Smooth muscle cell (in vitro differentiated cells): ENCODE measurements at regions not wholly inside any gene's neighbourhood (a gene's known extent, or its start where the extent isn't known, plus 50 kb on each side); places are given as distances from the start of the nearest gene placed in this dataset.

Experiments
- DNase-seq: peaks from one replicate; lab custom pipeline; 2025; ENCODE audit not compliant: unreplicated experiment; lab: John Stamatoyannopoulos, UW
- H2AFZ ChIP-seq: fragments of 200-600 bp; sonication (generic); 2 replicates; pipeline ENCODE4 v1.6.0; 2016; ENCODE audit warnings: antibody characterized with exemption, low read depth, mild to moderate bottlenecking
- H3F3A ChIP-seq: fragments of 200-600 bp; sonication (generic); 2 replicates; pipeline ENCODE4 v1.6.0; 2017; ENCODE audit warnings: antibody characterized with exemption, low read depth
- H3K27ac ChIP-seq: fragments of 200-600 bp; sonication (generic); 2 replicates; pipeline ENCODE4 v1.5.1; 2016; ENCODE audit warnings: low read depth, mild to moderate bottlenecking
- H3K27me3 ChIP-seq: fragments of 200-600 bp; sonication (generic); 2 replicates; pipeline ENCODE4 v1.6.1; 2016; ENCODE audit warnings: low read depth, mild to moderate bottlenecking
- H3K36me3 ChIP-seq: fragments of 200-600 bp; sonication (generic); 2 replicates; pipeline ENCODE4 v1.5.1; 2016; ENCODE audit warnings: low read depth
- H3K4me1 ChIP-seq: fragments of 200-600 bp; sonication (generic); 2 replicates; pipeline ENCODE4 v1.5.1; 2016; ENCODE audit warnings: low read depth
- H3K4me2 ChIP-seq: fragments of 200-600 bp; sonication (generic); 2 replicates; pipeline ENCODE4 v1.6.0; 2016; ENCODE audit warnings: mild to moderate bottlenecking
- H3K4me3 ChIP-seq: fragments of 200-600 bp; sonication (generic); 2 replicates; pipeline ENCODE4 v1.5.1; 2016; ENCODE audit warnings: mild to moderate bottlenecking
- H3K79me2 ChIP-seq: fragments of 200-600 bp; sonication (generic); 2 replicates; pipeline ENCODE4 v1.6.0; 2016; ENCODE audit warnings: low read depth, mild to moderate bottlenecking
- H3K9ac ChIP-seq: fragments of 200-600 bp; sonication (generic); 2 replicates; pipeline ENCODE4 v1.6.0; 2016; ENCODE audit warnings: low read depth
- H3K9me3 ChIP-seq: fragments of 200-600 bp; sonication (generic); replicated peaks from 2 replicates; pipeline ENCODE4 v1.5.1; 2016; ENCODE audit warnings: low read depth
- H4K20me1 ChIP-seq: fragments of 200-600 bp; sonication (generic); 2 replicates; pipeline ENCODE4 v1.6.0; 2016; ENCODE audit warnings: low read depth
- WGBS: methylation state at CpG from one replicate; pipeline ENCODE4 v1.1.7; 2016; ENCODE audit warnings: low lambda C conversion rate; 5-methylcytosine and 5-hydroxymethylcytosine counted together
- TF ChIP-seq, protein P1 (sequence below): fragments of 200-600 bp; sonication (generic); IDR thresholded peaks from 2 replicates; pipeline ENCODE4 v1.5.1; 2017; ENCODE audit warnings: borderline replicate concordance, mild to moderate bottlenecking, antibody characterized with exemption; ENCODE audit not compliant: insufficient read depth, poor library complexity, severe bottlenecking

DNA sequence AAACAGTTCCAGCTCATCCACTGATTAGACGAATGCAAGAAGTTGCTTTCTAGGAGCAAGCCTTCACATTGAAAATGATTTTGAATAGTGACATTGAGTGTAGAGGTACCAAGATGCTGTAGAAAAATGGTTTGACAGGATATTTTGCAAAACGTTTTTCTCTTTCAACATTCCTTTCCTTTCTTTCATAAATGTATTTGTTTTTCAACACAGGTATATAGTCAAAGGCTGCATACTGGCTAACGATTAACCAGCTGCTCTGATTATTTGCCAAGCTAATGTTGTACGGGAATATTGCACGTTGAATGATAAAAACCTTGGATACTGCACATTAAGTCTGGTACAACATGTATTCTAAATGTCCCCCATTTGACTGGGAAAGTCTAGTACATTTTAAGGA, 78.8 kb upstream of the TENT5A start:
- 78% methylated on average over 5 of the region's 5 CpGs for WGBS
- Histone ChIP-seq H3K27ac (no peak overlapping the region), H3F3A (peaks cover 11% of the 10 kb centered on the region), H3K9ac (no peak overlapping the region), H2AFZ (no peak overlapping the region), H3K9me3 (peaks cover 4% of the 10 kb centered on the region), H3K4me2 (no peak overlapping the region), H4K20me1 (no peaks in the 10 kb centered on the region), H3K4me1 (no peaks in the 10 kb centered on the region), H3K4me3 (no peak overlapping the region), H3K79me2 (no peaks in the 10 kb centered on the region), H3K36me3 (peaks cover 5% of the 10 kb centered on the region), H3K27me3 (no peaks in the 10 kb centered on the region)
- TF ChIP-seq, protein P1, sequence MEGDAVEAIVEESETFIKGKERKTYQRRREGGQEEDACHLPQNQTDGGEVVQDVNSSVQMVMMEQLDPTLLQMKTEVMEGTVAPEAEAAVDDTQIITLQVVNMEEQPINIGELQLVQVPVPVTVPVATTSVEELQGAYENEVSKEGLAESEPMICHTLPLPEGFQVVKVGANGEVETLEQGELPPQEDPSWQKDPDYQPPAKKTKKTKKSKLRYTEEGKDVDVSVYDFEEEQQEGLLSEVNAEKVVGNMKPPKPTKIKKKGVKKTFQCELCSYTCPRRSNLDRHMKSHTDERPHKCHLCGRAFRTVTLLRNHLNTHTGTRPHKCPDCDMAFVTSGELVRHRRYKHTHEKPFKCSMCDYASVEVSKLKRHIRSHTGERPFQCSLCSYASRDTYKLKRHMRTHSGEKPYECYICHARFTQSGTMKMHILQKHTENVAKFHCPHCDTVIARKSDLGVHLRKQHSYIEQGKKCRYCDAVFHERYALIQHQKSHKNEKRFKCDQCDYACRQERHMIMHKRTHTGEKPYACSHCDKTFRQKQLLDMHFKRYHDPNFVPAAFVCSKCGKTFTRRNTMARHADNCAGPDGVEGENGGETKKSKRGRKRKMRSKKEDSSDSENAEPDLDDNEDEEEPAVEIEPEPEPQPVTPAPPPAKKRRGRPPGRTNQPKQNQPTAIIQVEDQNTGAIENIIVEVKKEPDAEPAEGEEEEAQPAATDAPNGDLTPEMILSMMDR = no peak
- no peak for DNase-seq

DNA sequence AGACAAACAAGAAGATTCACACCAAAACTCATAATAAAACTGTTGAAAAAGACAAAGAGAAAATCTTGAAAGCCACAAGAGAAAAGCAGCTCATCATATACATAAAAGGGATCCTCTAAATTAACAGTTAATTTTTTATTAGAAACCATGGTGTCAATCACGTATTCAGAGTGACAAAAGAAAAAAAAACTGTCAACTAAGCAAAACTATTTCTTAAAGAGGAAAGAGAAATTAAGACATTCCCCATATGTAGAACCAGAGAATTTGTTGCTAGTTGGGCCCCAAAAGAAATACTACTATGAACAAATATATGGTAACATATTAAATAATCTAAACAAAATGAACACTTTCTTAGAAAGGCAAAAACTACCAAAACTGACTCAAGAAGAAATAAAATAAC, 74.3 kb upstream of the TENT5A start:
- Histone ChIP-seq H3K9ac (no peak overlapping the region), H3K27ac (no peak overlapping the region), H3K36me3 (peaks cover 7% of the 10 kb centered on the region), H3K9me3 (peaks cover 4% of the 10 kb centered on the region), H4K20me1 (no peaks in the 10 kb centered on the region), H3K79me2 (no peaks in the 10 kb centered on the region), H3K4me2 (no peak overlapping the region), H3F3A (no peaks in the 10 kb centered on the region), H3K4me1 (no peaks in the 10 kb centered on the region), H2AFZ (no peak overlapping the region), H3K27me3 (no peaks in the 10 kb centered on the region), H3K4me3 (no peak overlapping the region)
- no peak for DNase-seq
- 51% methylated on average over 1 of the region's 1 CpG for WGBS
- TF ChIP-seq, protein P1 = no peak

DNA sequence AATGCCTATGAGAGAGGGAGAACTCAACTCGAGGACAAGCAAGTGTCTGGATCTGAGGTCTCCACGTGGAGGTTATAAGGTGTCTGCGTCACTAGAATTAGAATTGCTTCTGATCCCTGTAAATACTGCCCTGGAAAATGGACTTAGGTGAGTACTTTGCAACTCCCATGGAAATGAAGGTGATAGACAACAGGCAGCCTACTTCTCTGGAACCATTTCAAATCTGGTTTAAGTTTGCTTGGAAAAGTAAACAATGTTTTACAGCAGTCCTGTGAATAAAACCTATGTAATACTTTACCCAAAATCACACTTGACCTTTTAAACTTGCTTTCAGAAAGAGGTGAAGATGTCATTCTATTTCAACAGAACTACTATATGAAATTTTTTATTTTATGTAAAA, 70.1 kb upstream of the TENT5A start:
- no peak overlapping the region for H3K27ac ChIP-seq
- DNase-seq = no peak
- H3K27me3 ChIP-seq = no peaks in the 10 kb centered on the region
- no peak overlapping the region for H3K4me2 ChIP-seq
- H3K4me3 ChIP-seq = no peak overlapping the region
- no peaks in the 10 kb centered on the region for H3K4me1 ChIP-seq
- TF ChIP-seq, protein P1 = no peak
- peaks cover 4% of the 10 kb centered on the region for H3K9me3 ChIP-seq
- WGBS = 82% methylated on average over 3 of the region's 3 CpGs
- H4K20me1 ChIP-seq = no peaks in the 10 kb centered on the region
- H3F3A ChIP-seq = no peaks in the 10 kb centered on the region
- H2AFZ ChIP-seq = no peak overlapping the region
- H3K36me3 ChIP-seq = peaks cover 7% of the 10 kb centered on the region
- no peak overlapping the region for H3K9ac ChIP-seq
- no peaks in the 10 kb centered on the region for H3K79me2 ChIP-seq

DNA sequence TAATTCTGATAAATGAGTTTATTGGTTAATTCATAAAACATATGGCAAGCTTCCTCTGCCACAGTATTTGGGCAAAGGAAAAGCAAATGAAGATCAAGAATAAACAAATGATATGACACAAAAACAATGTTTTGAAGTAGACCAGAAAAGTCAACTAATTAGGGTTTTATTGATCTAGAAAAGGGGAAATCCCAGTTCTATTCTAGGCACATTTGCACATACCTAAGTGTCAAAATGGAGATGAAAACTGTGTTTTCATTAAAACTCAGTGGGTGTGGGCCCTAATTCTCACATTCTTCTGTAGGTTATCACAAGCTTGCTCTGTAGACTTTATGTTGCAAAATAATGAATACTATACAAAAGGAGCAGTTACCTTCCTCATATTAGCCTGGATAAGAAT, 69.0 kb upstream of the TENT5A start:
- no peak overlapping the region for H2AFZ ChIP-seq
- TF ChIP-seq, protein P1 = no peak
- H3K9ac ChIP-seq = no peak overlapping the region
- H3F3A ChIP-seq = no peaks in the 10 kb centered on the region
- no peaks in the 10 kb centered on the region for H3K27me3 ChIP-seq
- H3K27ac ChIP-seq = no peak overlapping the region
- no peaks in the 10 kb centered on the region for H4K20me1 ChIP-seq
- peaks cover 2% of the 10 kb centered on the region for H3K9me3 ChIP-seq
- no peak for DNase-seq
- no peak overlapping the region for H3K4me2 ChIP-seq
- H3K36me3 ChIP-seq = peaks cover 4% of the 10 kb centered on the region
- H3K4me1 ChIP-seq = no peaks in the 10 kb centered on the region
- no peaks in the 10 kb centered on the region for H3K79me2 ChIP-seq
- H3K4me3 ChIP-seq = no peak overlapping the region
